ENCODE measurements at regions not wholly inside any gene's neighbourhood (a gene's known extent, or its start where the extent isn't known, plus 50 kb on each side); places are given as distances from the start of the nearest gene placed in this dataset.

- H3K4me3 Mint-ChIP-seq (ENCODE audit: low read depth): no peak overlapping the region
- no peaks in the 10 kb centered on the region for H3K4me1 Mint-ChIP-seq (ENCODE audit: low read depth)
- H3K27ac Mint-ChIP-seq: no peak overlapping the region
- no peak for TF ChIP-seq CTCF (IDR thresholded peaks at IDR 0.05; ENCODE audit: unreplicated experiment)
- H3K27me3 Mint-ChIP-seq: peaks cover 8% of the 10 kb centered on the region
- no peaks in the 10 kb centered on the region for H3K36me3 Mint-ChIP-seq (ENCODE audit: insufficient read depth)
- no peak for DNase-seq (ENCODE audit: low spot score, unreplicated experiment)
- no peaks in the 10 kb centered on the region for H3K9me3 Mint-ChIP-seq (ENCODE audit: low read depth)
These were observed 66.7 kb upstream of the TANC2 start for GRCh38 chr17:62899361-62899760.

GRCh38 chr17:62898239-62898864 is 67.7 kb upstream of the TANC2 start:
- no peak overlapping the region for H3K27ac Mint-ChIP-seq
- TF ChIP-seq CTCF (IDR thresholded peaks at IDR 0.05; ENCODE audit: unreplicated experiment): no peak

GRCh38 chr17:62897706-62898105 is 68.3 kb upstream of the TANC2 start:
- H3K27me3 Mint-ChIP-seq: peaks cover 8% of the 10 kb centered on the region
- H3K9me3 Mint-ChIP-seq (ENCODE audit: low read depth): no peaks in the 10 kb centered on the region
- H3K36me3 Mint-ChIP-seq (ENCODE audit: insufficient read depth): no peaks in the 10 kb centered on the region
- no peak overlapping the region for H3K27ac Mint-ChIP-seq
- H3K4me3 Mint-ChIP-seq (ENCODE audit: low read depth): no peak overlapping the region
- H3K4me1 Mint-ChIP-seq (ENCODE audit: low read depth): no peaks in the 10 kb centered on the region
- DNase-seq (ENCODE audit: low spot score, unreplicated experiment): no peak
- TF ChIP-seq CTCF (IDR thresholded peaks at IDR 0.05; ENCODE audit: unreplicated experiment): no peak

More at GRCh38 chr17:62898239-62898864, 67.7 kb upstream of the TANC2 start:
- no peak for DNase-seq (ENCODE audit: low spot score, unreplicated experiment)
- Mint-ChIP-seq H3K4me3 (ENCODE audit: low read depth) (no peak overlapping the region), H3K4me1 (ENCODE audit: low read depth) (no peaks in the 10 kb centered on the region), H3K27me3 (peaks cover 8% of the 10 kb centered on the region), H3K36me3 (ENCODE audit: insufficient read depth) (no peaks in the 10 kb centered on the region), H3K9me3 (ENCODE audit: low read depth) (no peaks in the 10 kb centered on the region)

GRCh38 chr17:62895320-62896301 is 70.4 kb upstream of the TANC2 start:
- Mint-ChIP-seq H3K4me3 (ENCODE audit: low read depth) (no peak overlapping the region), H3K9me3 (ENCODE audit: low read depth) (no peaks in the 10 kb centered on the region), H3K27ac (no peak overlapping the region), H3K27me3 (peaks cover 3% of the 10 kb centered on the region), H3K36me3 (ENCODE audit: insufficient read depth) (no peaks in the 10 kb centered on the region), H3K4me1 (ENCODE audit: low read depth) (peaks cover 3% of the 10 kb centered on the region)
- no peak for DNase-seq (ENCODE audit: low spot score, unreplicated experiment)
- no peak for TF ChIP-seq CTCF (IDR thresholded peaks at IDR 0.05; ENCODE audit: unreplicated experiment)

- no peak for TF ChIP-seq CTCF (IDR thresholded peaks at IDR 0.05; ENCODE audit: unreplicated experiment)
- DNase-seq (ENCODE audit: low spot score, unreplicated experiment): no peak
- peaks cover 3% of the 10 kb centered on the region for H3K4me1 Mint-ChIP-seq (ENCODE audit: low read depth)
- H3K27me3 Mint-ChIP-seq: peaks cover 3% of the 10 kb centered on the region
- no peak overlapping the region for H3K4me3 Mint-ChIP-seq (ENCODE audit: low read depth)
- no peak overlapping the region for H3K27ac Mint-ChIP-seq
- H3K9me3 Mint-ChIP-seq (ENCODE audit: low read depth): no peaks in the 10 kb centered on the region
- no peaks in the 10 kb centered on the region for H3K36me3 Mint-ChIP-seq (ENCODE audit: insufficient read depth)
These were observed 73.1 kb upstream of the TANC2 start for GRCh38 chr17:62892870-62893338.

Measured in progenitor cell of endocrine pancreas (in vitro differentiated cells).